NCI-H1436 treated with DMSO at 0.1 percent for 48 hours (cell line): ENCODE measurements at regions not wholly inside any gene's neighbourhood (a gene's known extent, or its start where the extent isn't known, plus 50 kb on each side); places are given as distances from the start of the nearest gene placed in this dataset.
"Not testable (repeated sequence)": the region's sequence is repeated elsewhere in the genome, so short reads cannot be mapped to it uniquely, and the experiment has no call there.

Experiments
- DNase-seq: peaks from one replicate; lab custom pipeline; 2025; lab: John Stamatoyannopoulos, UW

DNA sequence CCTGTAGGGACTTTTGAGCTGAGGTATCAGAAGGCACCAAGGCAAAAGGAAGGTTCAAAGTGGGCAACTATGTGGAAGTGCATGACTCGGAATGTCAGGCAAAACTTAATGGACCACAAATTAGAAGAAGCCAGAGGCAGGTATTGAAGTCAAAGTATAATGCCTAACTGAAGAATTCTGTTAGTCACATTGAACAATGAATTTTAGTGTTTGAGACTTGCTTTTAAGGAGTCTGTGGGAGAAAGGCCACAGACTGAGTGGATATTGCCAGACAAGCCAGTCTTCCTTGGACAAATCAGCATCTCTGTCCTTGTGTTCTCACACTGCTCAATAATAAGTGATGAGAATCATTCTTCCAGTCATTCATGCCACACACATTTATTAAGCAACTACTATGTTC lies 498.9 kb downstream of the STK39 start:
- no peak for DNase-seq

DNA sequence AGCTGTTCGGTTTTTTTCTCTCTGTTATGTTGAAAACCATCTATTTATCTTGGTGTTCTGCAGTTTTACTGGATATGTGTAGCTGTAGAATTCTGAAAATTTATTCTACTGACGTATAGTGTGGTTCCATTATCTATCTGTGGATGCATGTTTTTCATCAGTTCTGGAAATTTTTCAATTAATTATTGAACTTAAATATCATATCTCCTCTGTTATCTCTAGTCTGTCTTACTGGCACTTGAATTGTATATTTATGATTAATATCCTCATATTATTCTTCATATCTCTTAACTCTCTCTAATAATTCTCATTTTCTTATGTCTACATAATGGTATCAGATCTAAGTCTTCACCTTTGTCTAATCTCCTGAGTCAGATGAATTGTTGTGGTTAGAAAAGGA lies 501.7 kb downstream of the STK39 start:
- no peak for DNase-seq

GRCh38 chr2:167739921-167740320 lies 507.5 kb downstream of the STK39 start:
- DNase-seq = not testable (repeated sequence)

DNA sequence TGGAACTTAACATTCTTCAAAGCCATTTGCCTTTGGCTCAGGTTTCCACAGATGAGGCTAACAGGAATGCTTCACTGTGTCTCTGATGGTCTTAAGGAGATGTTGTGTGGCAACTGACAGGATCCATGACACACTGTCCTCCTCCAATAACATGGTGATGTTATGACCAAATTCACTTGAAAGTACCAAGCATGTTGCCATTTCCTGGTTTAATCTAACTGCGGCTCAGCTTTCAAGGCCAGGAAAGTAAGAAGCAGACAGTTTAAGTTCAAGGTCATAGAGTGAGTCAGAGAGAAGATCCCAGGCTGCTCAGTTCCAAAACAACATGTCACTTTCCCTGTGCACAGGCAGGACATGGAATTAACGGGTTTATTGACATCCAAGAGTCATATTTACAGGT lies 513.6 kb downstream of the STK39 start:
- DNase-seq = no peak

GRCh38 chr2:167732326-167732725 lies 515.1 kb downstream of the STK39 start:
- no peak for DNase-seq

DNA sequence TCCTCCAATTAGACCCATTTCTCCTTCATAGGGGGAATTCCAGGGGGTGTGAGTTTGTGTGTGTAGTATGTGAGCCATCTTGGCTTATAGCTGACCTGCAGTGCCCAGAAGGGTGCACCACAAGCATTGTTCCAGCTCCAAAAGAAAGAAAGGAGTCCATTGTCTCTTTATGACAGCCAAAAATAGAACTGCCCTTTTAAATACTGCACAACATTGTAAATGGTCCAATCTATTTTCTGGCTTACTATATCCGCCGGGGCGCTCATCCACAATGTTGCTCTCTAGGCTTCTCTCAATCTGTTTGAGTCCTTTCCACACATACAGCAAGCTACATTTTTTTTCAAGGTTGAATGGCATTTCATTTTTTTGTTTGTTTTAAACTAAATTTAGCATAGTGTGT lies 517.5 kb downstream of the STK39 start:
- DNase-seq = no peak

DNA sequence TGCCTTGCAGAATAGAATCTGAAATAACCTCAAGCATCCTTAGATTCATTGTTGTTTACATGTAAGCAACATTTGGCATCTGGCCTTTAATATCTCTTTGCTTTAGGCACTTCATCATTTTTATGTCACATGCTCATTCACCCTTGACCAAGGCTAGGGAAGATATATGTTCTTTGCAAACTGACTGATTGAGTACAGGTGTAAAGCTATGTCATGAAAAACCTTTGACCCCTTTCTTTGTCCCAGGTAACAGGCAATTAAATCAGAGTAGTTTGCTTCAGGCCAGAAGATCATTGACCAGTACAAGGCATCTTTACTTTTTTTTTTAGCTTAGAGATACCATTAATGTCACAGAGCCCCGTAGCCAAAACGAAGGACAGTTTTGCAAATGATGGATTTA lies 520.6 kb downstream of the STK39 start:
- DNase-seq = no peak

- DNase-seq = no peak
Measured at GRCh38 chr2:167721593-167721992, 525.8 kb downstream of the STK39 start.

- DNase-seq = no peak
Measured at GRCh38 chr2:167719410-167719809, 528.0 kb downstream of the STK39 start.

GRCh38 chr2:167718560-167718959 lies 528.8 kb downstream of the STK39 start:
- no peak for DNase-seq

- no peak for DNase-seq
Measured at GRCh38 chr2:167715932-167716331, 531.5 kb downstream of the STK39 start.

DNA sequence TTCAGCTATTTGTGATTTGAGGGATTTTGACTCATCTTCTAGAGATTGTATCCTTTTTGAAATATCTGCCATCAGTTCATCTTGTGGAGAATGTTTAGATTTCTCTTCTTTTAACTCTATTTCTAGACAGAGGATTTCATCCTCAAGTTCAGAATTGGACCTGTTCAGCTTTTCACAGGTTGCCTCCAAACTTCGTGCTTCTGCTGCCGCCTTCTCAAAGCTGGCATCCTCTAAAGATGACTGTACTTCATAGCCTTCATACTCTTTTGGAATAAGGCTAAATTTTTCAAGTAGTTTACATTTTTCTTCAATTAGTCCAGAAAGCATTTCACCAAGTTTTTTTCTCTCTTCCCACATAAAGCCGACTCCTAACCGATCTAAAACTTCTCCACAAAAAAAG lies 531.9 kb downstream of the STK39 start:
- not testable (repeated sequence) for DNase-seq

DNA sequence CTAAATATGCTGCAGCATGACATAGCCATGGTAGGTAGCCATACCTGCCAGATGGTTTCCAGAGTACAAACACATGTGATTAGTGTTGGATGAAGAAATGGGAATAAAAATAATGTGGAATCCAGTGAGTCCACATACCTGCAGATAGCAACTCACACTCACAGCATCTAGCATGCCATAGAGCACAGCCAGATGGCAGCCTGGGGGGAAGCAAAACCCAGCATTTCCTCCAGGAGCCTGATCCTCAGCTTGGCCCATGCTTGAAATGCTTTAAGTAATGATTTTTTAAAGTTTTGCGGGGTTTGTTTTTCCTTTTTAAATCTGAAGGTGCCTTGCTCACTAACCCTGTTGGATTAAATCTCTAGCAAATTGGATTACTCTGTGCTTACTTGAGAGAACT lies 535.1 kb downstream of the STK39 start:
- DNase-seq = no peak

- no peak for DNase-seq
Measured at GRCh38 chr2:167708998-167709397, 538.4 kb downstream of the STK39 start.

GRCh38 chr2:167706800-167707199 lies 540.6 kb downstream of the STK39 start:
- DNase-seq = no peak

GRCh38 chr2:167703441-167703840 lies 544.0 kb downstream of the STK39 start:
- DNase-seq = no peak

DNA sequence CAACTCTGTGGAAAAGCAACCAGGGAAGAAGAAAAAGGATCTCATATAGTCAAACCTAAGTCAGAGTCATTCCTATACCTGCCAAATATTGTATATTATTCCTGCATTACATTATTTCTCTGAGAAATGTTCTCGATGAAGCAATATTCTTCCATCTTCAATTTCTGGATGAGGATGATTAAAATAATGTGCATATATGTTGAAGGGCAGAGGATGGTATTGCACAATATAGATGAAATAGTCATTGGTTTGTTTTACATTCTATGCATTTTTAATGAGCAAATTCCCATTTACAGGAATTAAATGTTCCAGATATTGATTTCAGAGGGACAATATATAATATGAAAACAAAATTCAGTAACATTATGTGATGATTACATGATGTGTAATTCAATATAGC lies 545.2 kb downstream of the STK39 start:
- DNase-seq = no peak

- no peak for DNase-seq
Measured at GRCh38 chr2:167701651-167702050, 545.7 kb downstream of the STK39 start.

- DNase-seq = no peak
Measured at GRCh38 chr2:167697948-167698347, 549.4 kb downstream of the STK39 start.

GRCh38 chr2:167697194-167697593 lies 550.2 kb downstream of the STK39 start:
- DNase-seq = no peak

- DNase-seq = no peak
Measured at GRCh38 chr2:167692936-167693335, 554.5 kb downstream of the STK39 start.

GRCh38 chr2:167692191-167692590 lies 555.2 kb downstream of the STK39 start:
- DNase-seq = no peak

- DNase-seq = no peak
Measured at GRCh38 chr2:167689444-167689843, 558.0 kb downstream of the STK39 start.

DNA sequence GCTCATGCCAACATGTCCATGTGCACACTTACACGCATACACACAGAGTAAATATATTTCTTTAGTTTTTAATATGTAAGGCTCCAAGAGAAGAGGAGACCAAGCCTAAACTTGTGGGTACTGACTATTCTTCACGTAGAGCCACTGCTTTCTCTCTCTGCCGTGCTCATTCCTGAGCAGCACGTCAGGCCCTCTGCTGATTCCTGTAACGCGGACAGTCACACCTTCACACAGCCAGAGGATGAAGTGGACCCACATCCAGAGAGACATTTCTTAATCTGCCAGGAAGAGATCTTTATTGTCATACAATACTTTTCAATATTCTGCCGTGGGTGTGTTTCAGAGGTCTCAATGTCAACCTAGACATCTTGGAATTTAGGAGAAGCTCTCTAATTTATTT lies 560.7 kb downstream of the STK39 start:
- DNase-seq = no peak
